GM12874 (cell line): ENCODE measurements at regions not wholly inside any gene's neighbourhood (a gene's known extent, or its start where the extent isn't known, plus 50 kb on each side); places are given as distances from the start of the nearest gene placed in this dataset.

Source experiments
- CTCF ChIP-seq: IDR thresholded peaks from 2 replicates; pipeline ENCODE4 v1.5.1; 2011; ENCODE audit warnings: low read depth, mild to moderate bottlenecking, control low read depth, low read length, moderate library complexity; ENCODE audit not compliant: insufficient read depth

GRCh38 chr3:95148107-95148506 lies 1085.2 kb downstream of the NSUN3 start:
- TF ChIP-seq CTCF, result no peak

- TF ChIP-seq CTCF, result no peak
These were observed 1088.7 kb downstream of the NSUN3 start for GRCh38 chr3:95151590-95151989.

- TF ChIP-seq CTCF, result no peak
These were observed 1091.9 kb downstream of the NSUN3 start for GRCh38 chr3:95154766-95155165.

- TF ChIP-seq CTCF, result no peak
These were observed 1099.9 kb downstream of the NSUN3 start for GRCh38 chr3:95162794-95163193.

GRCh38 chr3:95167748-95168147 lies 1104.9 kb downstream of the NSUN3 start:
- no peak for TF ChIP-seq CTCF

GRCh38 chr3:95168526-95168925 lies 1105.7 kb downstream of the NSUN3 start:
- no peak for TF ChIP-seq CTCF

- TF ChIP-seq CTCF, result no peak
These were observed 1109.5 kb downstream of the NSUN3 start for GRCh38 chr3:95172164-95172943.

- no peak for TF ChIP-seq CTCF
These were observed 1114.2 kb downstream of the NSUN3 start for GRCh38 chr3:95177096-95177495.
